Activated CD8-positive, alpha-beta T cell treated with anti-CD3 and anti-CD28 coated beads, Interleukin-2, amount 10 ng/mL, durations not matched to agents 7 days and 5 days (primary cell): ENCODE measurements at regions not wholly inside any gene's neighbourhood (a gene's known extent, or its start where the extent isn't known, plus 50 kb on each side); places are given as distances from the start of the nearest gene placed in this dataset.

Experiments used
- ATAC-seq: fragments of 150-1000 bp; cut with Tn5 transposase; one replicate; pipeline ENCODE4 v1.10.0; 2021; ENCODE audit warnings: moderate library complexity
- CTCF ChIA-PET: fragments of 350-600 bp; sonication (Branson Sonifier 250); formaldehyde crosslinking; loops from one replicate; lab custom pipeline; 2021; ENCODE audit warnings: antibody characterized with exemption; lab: Charles Lee
- POLR2A ChIA-PET: fragments of 350-600 bp; sonication (Branson Sonifier 250); formaldehyde crosslinking; loops from one replicate; lab custom pipeline; 2021; ENCODE audit warnings: antibody characterized with exemption; lab: Charles Lee
- DNase-seq: peaks from one replicate; pipeline ENCODE4 v3.0.0-alpha.2; 2020
- H3K27ac Mint-ChIP-seq: one replicate; pipeline ENCODE4 v1.8.0; 2021; ENCODE audit warnings: mild to moderate bottlenecking, mixed read lengths
- H3K27me3 Mint-ChIP-seq: one replicate; pipeline ENCODE4 v1.8.0; 2021; ENCODE audit warnings: low read depth, mixed read lengths
- H3K36me3 Mint-ChIP-seq: one replicate; pipeline ENCODE4 v1.8.0; 2021; ENCODE audit warnings: low read depth, mixed read lengths
- H3K4me1 Mint-ChIP-seq: one replicate; pipeline ENCODE4 v1.8.0; 2021; ENCODE audit warnings: low read depth, mixed read lengths
- H3K4me3 Mint-ChIP-seq: one replicate; pipeline ENCODE4 v1.8.0; 2021; ENCODE audit warnings: mild to moderate bottlenecking, mixed read lengths
- H3K9me3 Mint-ChIP-seq: one replicate; pipeline ENCODE4 v1.8.0; 2022; ENCODE audit warnings: mixed read lengths; ENCODE audit not compliant: insufficient read depth

DNA sequence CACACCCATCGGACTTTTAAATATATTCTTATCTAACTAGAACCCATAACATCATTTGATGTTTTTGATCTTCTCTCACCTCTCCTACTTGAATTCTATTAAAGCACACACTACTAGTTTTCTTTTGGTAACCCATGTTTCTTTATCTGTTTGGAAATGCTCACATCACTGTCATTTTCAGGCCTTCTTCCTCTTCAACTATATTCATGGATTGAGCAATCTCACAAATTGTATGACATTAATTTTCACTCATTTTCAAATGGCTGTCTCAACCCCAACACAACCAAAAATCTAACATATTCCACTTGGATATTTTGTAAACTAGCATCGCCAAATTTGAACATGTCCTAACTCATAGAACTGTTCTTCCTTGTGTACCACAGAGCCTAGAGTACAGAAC, 488.0 kb upstream of the SEMA3A start:
- ChIA-PET POLR2A (no interaction called here), CTCF (no interaction called here)
- Mint-ChIP-seq H3K27ac (no peak overlapping the region), H3K36me3 (no peaks in the 10 kb centered on the region), H3K4me3 (no peak overlapping the region), H3K9me3 (no peaks in the 10 kb centered on the region), H3K4me1 (no peaks in the 10 kb centered on the region), H3K27me3 (no peaks in the 10 kb centered on the region)
- ATAC-seq: no peak
- DNase-seq: no peak

DNA sequence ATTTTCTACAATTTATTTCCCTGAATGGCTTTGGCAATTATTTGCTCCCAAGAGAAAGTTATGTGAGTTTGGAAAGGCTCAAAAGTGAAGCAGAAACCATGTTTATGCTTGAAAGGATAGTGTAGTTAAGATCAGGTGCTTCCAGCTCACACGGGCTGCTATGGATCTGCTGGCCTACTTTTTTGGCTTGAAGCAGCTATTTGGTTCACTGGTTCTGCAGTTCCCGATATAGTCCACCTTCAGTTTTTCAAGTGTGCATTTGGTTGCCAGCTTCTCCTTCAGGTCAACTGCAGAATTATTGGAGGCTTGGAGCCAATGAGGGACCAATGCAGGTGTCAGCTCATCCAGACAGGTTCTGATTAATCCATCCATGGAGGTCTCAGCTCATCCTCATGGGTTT, 484.3 kb upstream of the SEMA3A start:
- no peak for ATAC-seq
- Mint-ChIP-seq H3K4me1 (no peaks in the 10 kb centered on the region), H3K9me3 (no peaks in the 10 kb centered on the region), H3K27ac (no peak overlapping the region), H3K36me3 (no peaks in the 10 kb centered on the region), H3K4me3 (no peak overlapping the region), H3K27me3 (no peaks in the 10 kb centered on the region)
- ChIA-PET CTCF (no interaction called here), POLR2A (no interaction called here)
- no peak for DNase-seq

DNA sequence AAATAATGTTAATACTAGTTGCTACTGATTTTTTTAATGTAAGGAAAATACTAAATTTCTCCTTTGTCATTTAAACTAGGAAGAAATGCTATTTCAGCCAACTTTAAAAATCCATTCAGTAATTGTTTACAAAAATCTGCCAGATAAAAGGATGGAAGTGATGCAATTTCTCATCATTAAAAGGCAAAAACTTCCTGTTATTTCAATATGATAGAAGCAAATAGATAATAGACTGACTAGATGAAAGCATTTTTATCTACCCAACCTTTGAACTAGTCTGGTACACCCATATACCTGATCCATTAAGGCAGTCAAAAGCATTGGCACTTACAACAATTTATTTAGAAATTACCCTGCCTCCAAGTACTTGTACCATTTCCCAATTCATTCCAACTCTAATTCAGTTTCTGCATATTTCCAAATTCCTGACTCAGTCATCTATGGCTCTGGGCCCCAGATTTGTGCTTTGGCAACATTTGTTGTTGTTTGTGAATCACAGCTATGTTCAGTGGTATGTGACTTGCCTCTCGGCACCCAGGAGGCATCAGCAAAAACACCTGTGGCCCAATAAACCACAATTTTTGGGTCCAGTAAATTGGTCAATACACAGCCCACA, 482.6 kb upstream of the SEMA3A start:
- POLR2A ChIA-PET: no interaction called here
- no peaks in the 10 kb centered on the region for H3K9me3 Mint-ChIP-seq
- H3K27me3 Mint-ChIP-seq: no peaks in the 10 kb centered on the region
- ATAC-seq: no peak
- CTCF ChIA-PET: no interaction called here
- no peak overlapping the region for H3K4me3 Mint-ChIP-seq
- DNase-seq: no peak
- no peaks in the 10 kb centered on the region for H3K36me3 Mint-ChIP-seq
- no peaks in the 10 kb centered on the region for H3K4me1 Mint-ChIP-seq
- H3K27ac Mint-ChIP-seq: no peak overlapping the region

DNA sequence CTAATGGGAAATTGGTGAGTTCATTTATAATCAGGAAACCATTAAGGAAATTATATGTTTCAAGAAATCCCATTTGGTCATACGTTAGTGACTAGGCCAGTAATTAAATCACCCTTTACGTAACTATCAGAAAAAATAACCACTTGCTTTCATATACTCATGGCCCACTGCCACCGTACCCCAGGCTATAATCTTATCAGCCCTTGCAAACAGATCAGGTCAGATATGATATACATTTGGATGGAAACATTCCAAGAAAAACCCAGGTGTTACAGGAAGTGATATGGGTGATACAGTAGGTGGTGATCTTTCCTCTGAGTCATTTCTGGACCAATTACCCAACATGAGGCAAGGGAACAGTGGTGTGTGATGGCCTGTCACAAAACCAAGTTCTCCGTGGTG, 481.0 kb upstream of the SEMA3A start:
- Mint-ChIP-seq H3K4me1 (no peaks in the 10 kb centered on the region), H3K36me3 (no peaks in the 10 kb centered on the region), H3K9me3 (no peaks in the 10 kb centered on the region), H3K27ac (no peak overlapping the region), H3K4me3 (no peak overlapping the region), H3K27me3 (no peaks in the 10 kb centered on the region)
- ChIA-PET POLR2A (no interaction called here), CTCF (no interaction called here)
- ATAC-seq (no peak), DNase-seq (no peak)

DNA sequence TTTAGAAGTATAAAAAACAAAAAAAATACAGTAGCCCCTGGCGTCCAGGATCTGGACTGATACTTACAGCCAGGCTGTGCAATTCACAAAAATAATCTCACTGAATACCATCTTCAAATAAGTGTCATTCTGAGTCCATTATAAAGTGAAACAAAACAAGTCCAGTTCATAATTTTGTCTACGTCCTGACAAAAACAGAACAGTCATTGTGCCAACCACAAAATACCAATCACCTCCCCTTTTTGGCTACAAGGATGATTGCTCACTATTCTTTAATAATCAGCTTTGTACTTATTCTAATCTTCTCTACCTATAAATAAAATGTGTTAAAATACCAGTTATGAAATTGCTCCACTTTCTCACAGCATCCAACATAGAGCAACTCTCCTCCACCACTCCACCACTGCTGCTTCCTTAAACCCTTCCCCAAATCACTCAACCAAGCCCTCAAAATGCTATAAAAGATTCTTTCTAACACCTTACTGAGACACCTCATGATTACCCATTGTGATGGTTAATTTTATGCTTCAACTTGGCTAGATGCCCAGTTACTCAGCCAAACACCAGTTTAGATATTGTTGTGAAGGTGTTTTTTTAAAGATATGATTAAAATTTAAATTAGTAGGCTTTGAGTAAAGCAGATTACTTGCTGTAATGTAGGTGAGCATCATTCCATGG, 479.8 kb upstream of the SEMA3A start:
- Mint-ChIP-seq H3K9me3 (no peaks in the 10 kb centered on the region), H3K4me1 (no peaks in the 10 kb centered on the region), H3K4me3 (no peak overlapping the region), H3K36me3 (no peaks in the 10 kb centered on the region), H3K27me3 (no peaks in the 10 kb centered on the region), H3K27ac (no peak overlapping the region)
- ATAC-seq (no peak), DNase-seq (no peak)
- ChIA-PET POLR2A (no interaction called here), CTCF (no interaction called here)

DNA sequence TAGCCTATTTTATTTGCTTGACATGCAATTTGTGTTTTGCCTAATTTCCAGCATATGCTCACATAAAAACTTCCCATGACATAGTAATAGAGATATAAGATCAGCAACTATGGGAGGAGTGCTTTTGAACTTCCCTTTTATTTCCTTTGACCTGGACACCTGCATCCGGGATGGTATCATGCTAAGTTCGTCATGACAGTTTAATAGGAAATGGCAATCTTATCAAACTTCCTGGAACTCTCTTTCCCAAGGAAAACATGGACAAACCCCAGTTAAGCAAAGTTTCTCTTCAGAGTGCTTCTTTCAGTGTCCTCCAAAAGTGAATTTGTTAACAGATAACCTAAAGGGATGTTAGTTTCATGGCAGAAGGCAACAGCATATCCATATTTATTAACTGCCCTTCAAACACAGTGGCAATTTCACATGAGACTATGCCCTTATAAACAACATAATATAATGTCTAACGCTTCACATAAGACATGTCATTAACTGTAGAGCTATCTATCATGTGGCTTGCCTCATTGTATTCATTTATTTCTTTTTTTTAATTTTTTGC, 474.7 kb upstream of the SEMA3A start:
- CTCF ChIA-PET: no interaction called here

DNA sequence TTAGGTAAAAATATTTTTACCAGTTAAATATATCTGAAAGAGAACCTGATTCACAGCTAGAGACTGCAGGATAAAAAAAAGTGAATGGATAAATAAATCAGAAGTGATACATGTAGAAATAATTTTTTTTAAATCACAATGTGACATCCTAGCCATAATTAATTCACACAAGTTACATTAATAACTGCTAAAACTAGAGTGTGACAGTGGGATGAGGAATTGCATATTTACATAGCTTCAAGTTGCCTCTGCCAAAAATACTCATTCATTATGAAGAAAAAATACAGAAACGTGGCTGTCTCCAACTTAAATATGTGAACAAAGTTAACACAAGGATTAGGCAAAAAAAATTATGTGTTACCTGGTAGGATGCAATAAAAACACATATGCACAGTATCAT, 473.5 kb upstream of the SEMA3A start:
- no peak overlapping the region for H3K27ac Mint-ChIP-seq
- no peaks in the 10 kb centered on the region for H3K27me3 Mint-ChIP-seq
- ChIA-PET POLR2A (no interaction called here), CTCF (no interaction called here)
- no peak overlapping the region for H3K4me3 Mint-ChIP-seq
- ATAC-seq (no peak), DNase-seq (no peak)
- H3K36me3 Mint-ChIP-seq: no peaks in the 10 kb centered on the region
- no peaks in the 10 kb centered on the region for H3K9me3 Mint-ChIP-seq
- H3K4me1 Mint-ChIP-seq: no peaks in the 10 kb centered on the region

More for the DNA sequence above, 474.7 kb upstream of the SEMA3A start:
- Mint-ChIP-seq H3K36me3 (no peaks in the 10 kb centered on the region), H3K4me1 (no peaks in the 10 kb centered on the region), H3K4me3 (no peak overlapping the region), H3K27me3 (no peaks in the 10 kb centered on the region), H3K27ac (no peak overlapping the region), H3K9me3 (no peaks in the 10 kb centered on the region)
- ATAC-seq (no peak), DNase-seq (no peak)
- POLR2A ChIA-PET: no interaction called here

DNA sequence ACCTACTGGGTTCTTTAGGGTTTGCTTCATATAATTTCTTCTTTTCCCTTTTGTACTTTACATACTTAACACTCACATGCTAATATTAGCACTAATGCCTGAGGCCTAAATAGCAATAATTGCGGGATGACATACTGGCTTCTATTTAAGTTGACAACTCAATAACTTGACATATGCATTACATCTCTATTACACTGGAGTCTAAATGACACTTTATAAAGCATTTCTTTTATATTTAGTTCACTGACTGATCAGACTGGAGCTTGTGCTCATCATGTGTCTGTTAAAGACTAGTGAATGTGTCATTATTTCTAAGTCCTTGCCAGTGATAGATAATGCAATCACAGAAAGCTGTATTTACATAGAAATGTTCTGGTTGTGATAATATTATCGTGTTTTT, 472.1 kb upstream of the SEMA3A start:
- DNase-seq: no peak
- POLR2A ChIA-PET: no interaction called here
- no peak for ATAC-seq
- no peaks in the 10 kb centered on the region for H3K27me3 Mint-ChIP-seq
- no peaks in the 10 kb centered on the region for H3K4me1 Mint-ChIP-seq
- H3K36me3 Mint-ChIP-seq: no peaks in the 10 kb centered on the region
- CTCF ChIA-PET: no interaction called here
- no peak overlapping the region for H3K27ac Mint-ChIP-seq
- H3K9me3 Mint-ChIP-seq: no peaks in the 10 kb centered on the region
- H3K4me3 Mint-ChIP-seq: no peak overlapping the region

DNA sequence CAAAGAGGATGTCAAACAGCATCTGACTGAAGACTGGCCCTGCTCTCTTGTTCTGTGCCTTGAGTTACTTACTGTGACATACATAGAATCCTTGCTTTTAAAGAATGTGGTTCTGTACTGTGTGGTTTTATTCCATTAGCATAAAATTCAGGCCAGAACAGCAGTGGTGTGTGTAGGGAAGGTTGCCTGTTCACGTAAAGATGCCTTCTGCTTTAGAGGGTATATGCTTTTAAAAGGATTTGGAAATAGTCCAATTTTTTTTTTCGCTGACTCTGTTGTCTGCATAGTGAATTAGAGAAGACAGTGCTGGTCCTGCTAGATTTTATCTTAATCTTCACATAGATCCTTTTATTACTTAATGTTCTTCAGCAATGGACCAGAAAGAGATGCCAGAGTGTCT, 470.8 kb upstream of the SEMA3A start:
- no peaks in the 10 kb centered on the region for H3K9me3 Mint-ChIP-seq
- no peaks in the 10 kb centered on the region for H3K27me3 Mint-ChIP-seq
- ChIA-PET CTCF (no interaction called here), POLR2A (no interaction called here)
- no peaks in the 10 kb centered on the region for H3K4me1 Mint-ChIP-seq
- H3K36me3 Mint-ChIP-seq: no peaks in the 10 kb centered on the region
- H3K27ac Mint-ChIP-seq: no peak overlapping the region
- no peak for DNase-seq
- H3K4me3 Mint-ChIP-seq: no peak overlapping the region
- no peak for ATAC-seq

DNA sequence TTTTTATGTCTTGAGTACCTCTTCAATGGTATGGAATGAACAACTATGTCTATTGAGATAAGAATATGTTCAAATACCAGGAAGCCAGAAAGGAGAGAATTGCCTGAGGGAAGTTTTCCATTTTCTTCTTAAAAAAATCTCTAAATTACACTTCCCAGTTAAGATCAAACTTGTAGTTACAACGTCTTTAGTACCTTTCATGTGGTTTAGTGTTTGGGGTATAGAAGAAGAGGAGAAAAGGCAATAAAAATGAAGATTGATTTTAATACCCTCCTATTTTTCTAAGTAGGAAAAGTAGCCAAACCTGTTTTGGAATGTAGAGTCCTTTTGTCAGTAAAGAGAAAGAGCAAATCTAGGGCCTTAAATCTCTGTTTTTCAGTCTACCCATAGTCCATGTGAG, 470.0 kb upstream of the SEMA3A start:
- H3K4me3 Mint-ChIP-seq: no peak overlapping the region
- POLR2A ChIA-PET: no interaction called here
- H3K27ac Mint-ChIP-seq: no peak overlapping the region
- H3K27me3 Mint-ChIP-seq: no peaks in the 10 kb centered on the region
- H3K4me1 Mint-ChIP-seq: no peaks in the 10 kb centered on the region
- DNase-seq (no peak), ATAC-seq (no peak)
- CTCF ChIA-PET: no interaction called here
- H3K36me3 Mint-ChIP-seq: no peaks in the 10 kb centered on the region
- no peaks in the 10 kb centered on the region for H3K9me3 Mint-ChIP-seq

DNA sequence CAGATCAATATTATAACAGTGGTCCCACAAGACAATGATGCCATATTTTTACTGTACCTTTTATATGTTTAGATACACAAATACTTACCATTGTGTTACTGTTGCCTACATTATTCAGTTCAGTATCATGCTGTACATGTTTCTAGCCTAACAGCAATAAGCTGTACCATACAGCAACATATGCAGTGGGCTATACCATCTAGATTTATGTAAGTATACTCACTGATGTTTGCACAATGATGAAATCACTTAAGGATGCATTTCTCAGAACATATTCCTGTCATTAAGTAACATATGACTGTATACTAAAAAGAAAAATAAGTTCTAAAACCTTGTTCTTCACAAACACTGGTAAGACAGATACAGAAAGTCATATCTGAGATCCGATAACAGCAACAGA, 468.6 kb upstream of the SEMA3A start:
- POLR2A ChIA-PET: no interaction called here
- Mint-ChIP-seq H3K27ac (no peak overlapping the region), H3K4me1 (no peaks in the 10 kb centered on the region), H3K27me3 (no peaks in the 10 kb centered on the region), H3K36me3 (no peaks in the 10 kb centered on the region), H3K4me3 (no peak overlapping the region), H3K9me3 (no peaks in the 10 kb centered on the region)
- DNase-seq: no peak
- CTCF ChIA-PET: no interaction called here
- ATAC-seq: no peak

DNA sequence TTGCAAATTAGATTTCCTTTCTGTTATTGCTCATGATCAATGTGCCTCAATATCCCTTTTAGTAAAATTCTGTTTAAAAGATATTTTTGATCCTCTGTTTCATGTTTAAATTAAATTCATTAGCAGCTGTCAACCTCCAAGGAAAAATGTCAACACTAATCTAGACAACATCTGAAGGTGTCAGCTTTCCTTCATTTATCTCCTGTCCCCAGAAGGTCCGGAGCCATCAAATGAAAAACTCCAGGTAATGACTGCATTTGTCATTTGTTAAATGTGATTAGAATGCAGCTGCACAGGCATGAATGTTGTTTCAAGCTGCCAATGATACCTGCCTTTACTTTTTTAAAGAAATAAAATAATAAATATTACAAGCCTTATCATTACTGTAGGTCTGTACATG, 463.7 kb upstream of the SEMA3A start:
- ATAC-seq: no peak
- CTCF ChIA-PET: no interaction called here
- no peak overlapping the region for H3K27ac Mint-ChIP-seq
- no peak overlapping the region for H3K4me3 Mint-ChIP-seq
- no peaks in the 10 kb centered on the region for H3K27me3 Mint-ChIP-seq
- DNase-seq: no peak
- no peaks in the 10 kb centered on the region for H3K36me3 Mint-ChIP-seq
- POLR2A ChIA-PET: no interaction called here
- H3K9me3 Mint-ChIP-seq: no peaks in the 10 kb centered on the region
- H3K4me1 Mint-ChIP-seq: no peaks in the 10 kb centered on the region

DNA sequence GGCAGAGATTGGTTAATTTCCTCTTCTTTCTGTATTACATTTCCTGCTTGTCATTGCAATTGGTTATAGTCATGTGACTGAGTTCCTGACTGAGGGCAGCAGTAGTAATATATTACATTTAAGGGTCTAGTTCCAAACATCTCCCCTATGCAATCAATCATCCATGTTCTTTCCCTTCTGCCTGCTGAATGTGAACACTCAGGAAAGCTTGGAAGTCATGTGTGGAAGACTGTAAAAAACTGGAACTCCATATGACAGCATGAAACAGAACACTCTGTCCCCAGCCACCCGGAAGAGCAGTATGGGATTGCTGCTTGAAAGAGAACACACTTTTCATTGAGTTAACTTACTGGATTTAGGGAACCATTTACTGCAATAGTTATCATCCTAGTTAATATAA, 459.7 kb upstream of the SEMA3A start:
- Mint-ChIP-seq H3K4me1 (no peaks in the 10 kb centered on the region), H3K27ac (no peak overlapping the region), H3K27me3 (no peaks in the 10 kb centered on the region), H3K9me3 (no peaks in the 10 kb centered on the region), H3K36me3 (no peaks in the 10 kb centered on the region), H3K4me3 (no peak overlapping the region)
- no peak for ATAC-seq
- DNase-seq: no peak
- ChIA-PET CTCF (no interaction called here), POLR2A (no interaction called here)
